HG02973 (cell line): ENCODE measurements at regions not wholly inside any gene's neighbourhood (a gene's known extent, or its start where the extent isn't known, plus 50 kb on each side); places are given as distances from the start of the nearest gene placed in this dataset.
"Not testable (repeated sequence)": the region's sequence is repeated elsewhere in the genome, so short reads cannot be mapped to it uniquely, and the experiment has no call there.

Experiments used
- ATAC-seq: cut with Tn5 transposase; IDR thresholded peaks from one replicate; pipeline ENCODE4 v1.9.1; 2021; ENCODE audit warnings: moderate library complexity; ENCODE audit not compliant: unreplicated experiment

DNA sequence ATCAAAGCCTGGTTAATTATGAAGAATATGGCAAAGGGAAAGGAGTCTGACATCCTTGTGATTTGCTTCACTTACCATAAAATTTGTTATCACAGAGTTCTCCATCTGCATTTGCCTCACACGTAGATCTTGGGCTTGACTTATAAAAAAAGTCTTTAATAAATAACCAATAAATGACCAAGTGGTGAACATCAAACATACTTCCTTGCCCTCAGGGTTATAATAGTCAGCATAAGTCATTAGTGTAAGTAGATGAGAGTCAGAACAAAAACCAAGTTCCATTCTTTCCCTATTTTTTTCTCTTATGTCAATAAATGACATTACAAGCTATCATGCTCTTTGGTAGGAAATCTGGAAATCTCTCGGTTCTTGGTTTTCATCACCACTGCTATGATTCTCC lies 635.4 kb upstream of the ATXN7L3B start:
- ATAC-seq, result no peak

DNA sequence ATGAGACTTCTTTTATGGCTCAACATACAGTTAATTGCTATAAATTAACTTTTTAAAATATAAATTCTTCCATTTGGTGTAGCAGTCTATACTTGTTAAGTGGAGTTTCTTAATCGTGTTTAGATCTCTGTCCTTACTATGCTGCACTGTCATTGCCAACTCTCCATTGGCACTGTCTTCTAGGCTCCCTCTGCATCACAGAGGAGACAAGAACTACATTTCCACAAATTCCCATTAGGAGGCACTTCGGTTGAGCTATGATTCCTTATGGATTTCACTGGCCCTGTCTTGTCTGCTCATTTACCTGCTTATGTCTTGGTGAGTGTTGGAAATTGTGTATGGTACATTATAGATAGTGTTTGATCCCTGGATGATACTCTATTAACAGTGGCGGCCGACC lies 630.9 kb upstream of the ATXN7L3B start:
- ATAC-seq, result no peak

DNA sequence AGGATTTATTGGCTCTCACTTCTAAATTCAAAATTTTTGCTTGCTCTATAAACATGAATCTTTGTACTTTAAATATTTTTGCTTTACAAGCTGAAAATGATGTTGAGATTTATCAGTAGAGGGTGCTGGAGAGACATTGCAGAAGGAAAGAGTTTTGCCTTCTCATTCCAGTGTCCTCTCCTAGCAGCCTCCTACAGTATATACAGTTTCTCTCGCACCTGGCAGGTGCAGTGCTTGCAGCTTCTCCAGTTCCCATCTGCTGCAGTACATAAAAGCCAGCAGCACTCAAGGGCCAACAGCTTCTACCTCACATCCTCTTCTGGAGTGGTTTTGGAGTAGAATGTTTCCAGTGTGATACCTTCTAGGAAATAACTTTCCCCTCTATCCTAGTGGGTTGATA lies 601.8 kb upstream of the ATXN7L3B start:
- ATAC-seq, result no peak

DNA sequence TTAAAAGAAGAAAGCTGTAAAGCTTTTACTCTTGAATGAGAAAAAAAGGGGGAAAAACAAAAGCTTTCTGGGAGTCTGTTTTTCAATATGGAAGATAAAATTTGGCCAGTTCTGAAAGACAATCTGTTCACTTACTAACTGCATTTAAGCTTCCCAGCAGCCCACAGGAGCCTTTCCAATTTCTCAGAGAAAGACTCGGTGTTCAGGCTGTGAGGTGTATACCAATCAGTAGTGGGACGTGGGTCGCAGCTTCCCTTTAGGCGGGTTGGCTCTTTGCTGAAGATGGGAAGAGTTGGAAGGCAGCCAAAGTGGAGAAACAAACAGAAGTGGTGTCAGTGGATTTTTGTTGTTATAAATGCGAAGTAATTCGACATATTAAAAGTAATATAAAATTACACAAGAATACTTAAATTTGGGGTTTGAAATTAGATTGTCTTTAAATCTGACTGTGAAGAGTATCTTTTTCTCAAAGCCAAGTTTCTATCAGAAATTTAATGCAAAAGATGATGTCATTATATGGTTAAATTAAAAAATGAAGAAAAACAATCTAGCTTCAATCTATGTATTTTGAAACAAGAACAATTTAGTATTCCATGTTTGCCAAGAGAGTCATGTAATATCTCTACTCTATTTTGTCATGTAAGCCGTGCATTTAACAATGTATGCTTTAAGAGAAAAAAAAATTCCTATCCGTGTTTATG lies 590.2 kb upstream of the ATXN7L3B start:
- no peak for ATAC-seq

DNA sequence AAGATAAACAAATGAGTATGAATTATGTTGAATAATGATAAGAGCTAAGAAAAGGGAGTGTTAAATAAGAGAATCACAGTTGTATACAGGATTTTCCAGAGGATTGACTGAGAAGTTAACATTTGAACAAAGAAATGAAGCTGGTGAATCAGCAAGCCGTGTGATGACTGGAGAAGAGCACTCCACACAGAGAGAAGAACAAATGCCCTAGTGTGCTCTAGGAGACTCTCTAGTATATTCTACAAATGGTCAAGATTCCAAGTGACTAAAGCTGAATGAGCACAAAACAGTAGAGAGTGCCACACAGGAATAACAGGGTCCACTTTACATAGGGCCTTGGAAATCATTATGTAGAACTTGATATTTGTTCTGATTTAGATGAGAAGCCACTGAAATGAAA lies 587.1 kb upstream of the ATXN7L3B start:
- no peak for ATAC-seq

DNA sequence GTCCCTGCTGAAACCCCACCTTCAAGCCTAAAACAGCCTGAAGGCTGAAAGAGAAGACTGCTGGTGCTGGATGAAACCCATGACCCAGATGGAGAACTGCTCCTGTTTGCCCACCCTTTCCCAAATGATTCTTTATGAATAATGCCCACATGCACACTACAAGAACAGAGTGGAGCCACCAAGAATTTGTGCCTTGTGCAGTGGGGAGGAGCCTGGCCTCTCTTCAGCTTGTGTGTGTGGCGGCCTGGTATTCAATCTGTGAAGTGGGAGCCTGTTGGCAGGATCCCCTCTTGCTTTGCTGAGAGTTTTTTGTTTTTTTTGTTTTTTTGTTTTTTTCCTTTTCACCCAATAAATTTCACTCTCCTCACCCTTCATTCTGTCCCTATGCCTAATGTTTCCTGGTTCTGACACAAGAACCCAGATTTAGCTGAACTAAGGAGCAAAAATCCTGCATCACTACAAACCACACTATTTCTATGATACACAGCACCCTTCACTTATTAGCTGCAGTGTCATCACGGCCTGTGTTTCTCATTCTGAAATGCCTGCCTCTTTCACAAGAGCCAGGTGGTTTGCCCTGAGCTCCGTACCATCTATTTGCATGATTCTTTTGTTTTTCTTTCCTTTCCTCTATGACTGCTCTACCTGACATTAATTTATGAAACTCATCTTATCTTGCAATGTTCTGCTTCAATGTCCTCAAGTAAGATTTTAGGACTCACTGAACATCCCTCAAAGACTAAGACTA lies 585.5 kb upstream of the ATXN7L3B start:
- no peak for ATAC-seq

DNA sequence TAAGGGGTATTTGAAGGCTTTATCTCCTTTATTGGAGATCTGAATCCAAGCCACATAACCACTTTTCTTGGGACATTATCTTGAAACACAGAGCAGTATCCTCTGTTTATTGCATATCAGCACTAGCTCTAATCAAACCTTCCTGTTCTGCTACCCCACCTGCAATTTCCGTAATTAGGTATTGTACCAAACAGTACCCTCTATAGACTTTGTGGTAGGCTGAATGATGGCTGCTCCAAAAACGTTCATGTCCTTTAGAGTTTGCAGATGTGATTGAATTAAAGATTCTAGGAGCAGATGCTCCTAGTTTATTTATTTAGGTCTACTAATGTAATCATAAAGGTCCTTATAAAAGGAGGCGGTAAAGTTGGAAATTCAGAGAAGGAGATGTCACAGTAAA lies 573.0 kb upstream of the ATXN7L3B start:
- no peak for ATAC-seq

DNA sequence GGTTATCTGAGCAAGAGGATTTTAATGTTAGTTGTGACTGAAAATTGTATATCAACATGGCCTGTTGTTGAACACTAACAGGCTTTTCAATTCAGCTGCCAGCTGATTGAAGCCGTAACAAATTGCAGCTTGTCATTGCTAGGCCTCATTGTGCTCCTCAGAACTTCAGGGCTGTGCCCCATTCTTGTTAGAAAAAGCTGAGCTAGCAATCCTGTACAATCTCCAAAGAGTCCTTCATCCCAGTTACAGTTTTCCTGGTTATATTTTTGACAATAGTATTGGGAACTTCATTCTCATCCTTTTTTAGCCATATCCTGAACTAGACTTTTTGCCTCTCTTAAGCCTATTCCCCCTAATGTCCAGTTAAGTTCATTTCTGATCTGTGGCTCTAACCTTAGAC lies 564.1 kb upstream of the ATXN7L3B start:
- ATAC-seq, result no peak

DNA sequence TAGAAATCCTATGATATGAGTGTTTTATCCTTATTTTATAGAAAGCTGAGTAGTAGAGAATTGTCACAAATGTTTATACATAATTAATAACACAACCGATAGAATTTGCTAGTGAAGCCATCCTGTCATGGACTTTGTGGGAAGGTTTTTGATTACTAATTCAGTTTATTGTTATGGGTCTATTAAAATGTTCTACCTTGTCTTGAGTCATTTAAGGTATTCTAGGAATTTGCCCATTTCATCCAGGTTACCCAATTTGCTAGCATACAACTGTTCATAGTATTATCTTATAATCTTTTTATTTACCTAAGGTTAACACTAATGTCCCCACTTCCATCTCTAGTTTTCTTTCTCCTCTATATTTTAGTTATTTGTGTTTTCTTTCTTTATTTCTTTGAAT lies 553.1 kb upstream of the ATXN7L3B start:
- no peak for ATAC-seq

DNA sequence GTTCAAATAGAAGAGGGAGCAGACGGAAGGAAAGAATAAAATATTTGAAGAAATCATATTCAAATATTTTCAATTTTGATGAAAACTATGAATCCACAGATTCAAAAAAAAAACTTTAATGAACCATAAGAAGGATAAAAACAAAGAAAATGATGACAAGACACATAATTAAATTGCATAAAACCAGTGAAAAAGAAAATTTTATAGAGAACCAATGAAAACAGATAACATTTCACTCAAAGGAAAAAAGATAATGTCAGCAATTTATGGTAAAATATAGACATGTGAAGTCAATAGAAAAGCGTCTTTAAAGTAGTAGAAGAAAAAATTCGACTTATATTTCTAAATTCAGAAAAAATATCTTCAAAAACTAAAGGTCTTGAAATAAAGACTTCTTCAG lies 546.5 kb upstream of the ATXN7L3B start:
- no peak for ATAC-seq

DNA sequence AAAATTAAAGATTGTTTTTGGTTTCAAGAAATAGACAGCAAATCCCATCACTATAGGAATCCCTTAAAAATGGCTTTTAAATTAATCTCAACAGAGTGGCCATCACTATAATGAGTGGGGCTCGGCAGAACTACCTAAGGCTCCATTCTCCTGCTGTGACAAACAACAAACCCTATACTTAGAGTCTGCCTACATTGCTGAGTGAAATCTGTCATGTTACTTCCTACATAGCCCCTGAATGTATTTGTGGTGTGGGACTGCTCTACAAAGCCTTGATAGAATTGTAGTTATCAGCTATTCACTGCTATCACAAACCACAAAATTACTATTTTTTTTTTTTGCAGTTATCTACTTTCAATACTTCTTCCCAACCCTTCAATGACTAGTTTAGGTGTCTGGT lies 538.7 kb upstream of the ATXN7L3B start:
- ATAC-seq, result no peak

DNA sequence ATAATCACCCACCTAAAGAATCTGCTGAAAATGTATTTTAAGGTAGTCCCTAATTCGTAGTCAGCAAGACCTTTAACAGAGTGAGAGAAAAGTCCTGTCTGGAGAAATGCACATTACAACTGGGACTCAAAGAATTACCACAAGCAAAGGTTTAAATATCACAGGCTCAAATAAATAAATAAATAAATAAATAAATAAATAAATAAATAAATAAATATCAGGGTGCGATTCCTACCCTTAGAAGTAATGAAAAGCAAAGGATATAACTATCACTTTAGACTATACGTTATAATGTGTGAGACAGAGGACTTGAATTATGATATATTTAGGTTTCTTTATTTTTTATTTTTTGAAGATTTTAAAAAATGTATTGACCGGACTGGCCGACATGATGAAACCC lies 522.5 kb upstream of the ATXN7L3B start:
- ATAC-seq, result no peak

DNA sequence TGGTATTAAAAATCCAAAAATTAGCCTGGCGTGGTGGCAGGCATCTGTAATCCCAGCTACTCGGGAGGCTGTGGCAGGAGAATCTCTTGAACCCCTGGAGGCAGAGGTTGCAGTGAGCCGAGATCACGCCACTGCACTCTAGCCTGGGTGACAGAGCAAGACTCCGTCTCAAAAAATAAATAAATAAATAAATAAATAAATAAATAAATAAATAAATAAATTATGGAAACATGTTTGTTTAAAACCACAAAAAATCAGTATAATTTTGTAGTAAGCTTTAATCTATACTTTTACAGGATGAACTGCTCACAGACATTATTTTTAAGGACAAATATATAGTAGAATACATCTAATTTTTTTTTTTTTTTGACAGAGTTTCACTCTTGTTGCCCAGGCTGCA lies 521.3 kb upstream of the ATXN7L3B start:
- not testable (repeated sequence) for ATAC-seq

DNA sequence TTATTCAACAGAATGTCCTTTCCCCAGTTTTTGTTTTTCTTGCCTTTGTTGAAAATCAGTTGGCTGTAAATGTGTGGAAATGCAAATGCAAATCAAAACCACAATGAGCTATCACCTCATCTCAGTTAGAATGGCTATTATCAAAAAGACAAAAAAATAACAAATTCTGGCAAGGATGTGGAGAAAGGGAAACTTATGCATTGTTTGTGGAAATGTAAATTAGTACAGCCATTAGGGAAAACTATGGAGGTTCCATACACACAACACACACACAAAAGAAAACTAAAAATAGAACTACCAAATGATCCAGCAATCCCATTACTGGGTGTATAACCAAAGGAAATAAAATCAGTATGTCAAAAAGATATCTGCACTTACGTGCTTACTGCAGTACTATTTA lies 518.8 kb upstream of the ATXN7L3B start:
- no peak for ATAC-seq

DNA sequence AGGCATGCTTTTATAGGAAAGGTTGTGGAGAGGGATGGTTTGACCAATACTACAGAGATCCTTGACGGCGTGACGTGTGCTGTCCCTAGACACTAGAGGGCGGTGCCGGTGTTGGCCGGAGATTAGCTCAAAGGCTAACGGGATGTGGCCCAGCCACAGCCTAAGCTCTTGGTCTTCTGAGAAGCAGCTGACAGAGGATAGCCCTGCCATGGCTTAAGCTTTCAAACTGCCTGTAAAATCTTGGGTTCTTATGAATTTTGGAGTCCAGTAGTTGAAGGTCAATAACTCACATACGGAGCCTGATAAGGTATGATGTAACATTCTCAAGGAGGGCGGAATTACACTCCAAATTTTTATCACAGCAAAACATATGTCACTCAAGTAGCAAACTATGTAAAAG lies 515.7 kb upstream of the ATXN7L3B start:
- peak; percentile 98 for ATAC-seq

DNA sequence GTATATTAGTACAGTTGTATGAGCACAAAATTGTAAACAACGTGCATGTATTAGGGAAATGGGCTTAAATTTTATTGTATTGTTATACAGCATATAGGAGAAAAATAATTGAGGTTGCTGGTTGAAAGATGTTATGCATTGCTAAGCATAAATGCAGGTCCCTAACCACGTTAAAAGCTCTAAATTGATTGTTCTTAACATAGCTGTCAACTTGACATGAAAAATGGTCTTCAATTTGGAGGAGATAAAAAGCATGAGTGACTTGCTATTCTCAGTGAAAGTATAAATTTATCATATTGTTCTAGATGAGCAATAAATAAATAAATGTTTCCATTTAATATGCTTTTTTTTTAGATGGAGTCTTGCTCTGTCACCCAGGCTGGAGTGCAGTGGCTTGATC lies 506.6 kb upstream of the ATXN7L3B start:
- ATAC-seq, result no peak

DNA sequence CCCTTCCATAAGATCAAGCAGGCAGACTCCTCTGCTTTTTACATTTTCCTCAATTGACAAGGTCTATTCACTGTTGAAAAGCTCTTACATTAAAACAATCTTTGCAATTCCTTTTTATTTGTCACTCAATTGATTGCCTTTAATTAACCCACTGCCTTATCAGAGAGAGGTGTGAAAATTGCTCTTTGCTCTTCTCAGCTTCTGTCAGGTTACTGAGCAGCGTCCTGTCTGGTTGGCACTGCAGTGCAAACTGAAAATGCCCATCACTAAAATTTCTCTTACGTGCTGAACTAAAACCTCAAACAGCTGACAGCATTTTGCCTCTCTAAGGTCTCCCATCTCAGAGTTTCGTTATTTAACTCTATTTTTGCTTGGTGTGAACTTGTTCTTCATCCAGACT lies 504.1 kb upstream of the ATXN7L3B start:
- ATAC-seq, result no peak

DNA sequence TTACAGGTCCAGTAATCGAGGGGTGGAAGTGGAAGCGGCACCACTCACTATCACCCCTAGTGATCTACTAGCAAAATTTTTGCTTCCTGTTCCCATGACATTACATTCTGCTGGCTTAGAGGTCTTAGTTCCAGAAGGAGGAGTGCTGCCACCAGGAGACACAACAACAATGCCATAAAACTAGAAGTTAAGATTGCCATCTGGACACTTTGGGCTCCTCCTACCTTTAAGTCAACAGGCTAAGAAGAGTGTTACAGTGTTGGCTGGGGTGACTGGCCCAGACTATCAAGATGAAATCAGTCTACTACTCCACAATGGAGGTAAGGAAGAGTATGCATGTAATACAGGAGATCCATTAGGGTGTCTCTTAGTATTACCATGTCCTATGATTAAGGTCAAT lies 498.5 kb upstream of the ATXN7L3B start:
- ATAC-seq, result not testable (repeated sequence)

DNA sequence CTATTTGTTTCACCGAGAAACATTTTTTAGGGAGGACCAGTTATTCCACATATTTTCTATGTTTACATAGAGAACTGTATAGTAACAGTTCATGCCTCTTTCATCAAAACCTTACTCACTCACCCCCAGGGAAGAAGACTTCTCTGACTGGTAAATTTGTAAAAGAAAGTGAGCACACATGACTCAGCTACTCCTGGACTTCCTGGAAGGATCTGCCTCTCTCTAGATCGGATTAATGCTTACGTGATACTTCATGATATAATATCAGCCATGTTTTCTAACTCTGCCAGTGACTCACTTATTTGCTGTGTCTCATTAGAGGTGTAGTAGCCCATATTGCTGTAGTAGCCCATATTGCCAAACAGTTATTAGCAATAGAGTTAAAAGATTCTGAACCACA lies 494.3 kb upstream of the ATXN7L3B start:
- ATAC-seq, result no peak

DNA sequence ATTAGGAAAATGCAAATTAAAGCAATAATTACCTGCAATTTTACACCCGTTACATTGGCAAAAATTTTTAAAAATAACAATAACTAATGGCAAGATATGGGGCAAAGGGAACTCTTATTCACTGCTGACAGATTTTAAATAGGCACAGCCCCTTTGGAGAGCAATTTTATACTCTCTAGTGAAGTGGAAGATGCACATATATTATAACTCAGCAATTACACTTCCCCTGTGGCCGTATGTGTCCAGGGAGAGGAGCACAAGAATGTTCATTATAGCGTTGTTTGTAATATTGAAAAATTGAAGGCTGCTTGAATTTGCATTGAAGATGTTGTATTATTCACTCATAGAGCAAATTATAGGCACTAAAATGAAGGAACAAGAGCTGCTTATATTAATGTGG lies 488.3 kb upstream of the ATXN7L3B start:
- ATAC-seq, result no peak

DNA sequence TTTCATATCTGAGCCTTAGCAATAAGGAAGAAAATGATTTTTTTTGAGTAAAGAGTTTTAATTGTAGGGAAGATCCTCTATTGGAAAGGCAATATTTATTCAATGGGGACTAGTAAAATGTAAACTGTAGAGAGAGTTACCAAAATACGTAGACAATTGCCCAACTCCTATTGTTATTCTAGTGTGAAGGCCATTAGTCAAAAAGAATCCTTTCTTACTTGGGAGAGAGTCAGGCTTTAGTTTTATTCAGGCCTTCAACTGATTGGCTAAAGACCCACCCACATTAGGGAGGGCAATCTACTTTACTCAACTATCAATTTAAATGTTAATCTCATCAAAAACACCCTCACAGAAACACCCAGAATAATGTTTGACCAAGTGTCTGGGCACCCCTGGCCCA lies 485.8 kb upstream of the ATXN7L3B start:
- no peak for ATAC-seq

DNA sequence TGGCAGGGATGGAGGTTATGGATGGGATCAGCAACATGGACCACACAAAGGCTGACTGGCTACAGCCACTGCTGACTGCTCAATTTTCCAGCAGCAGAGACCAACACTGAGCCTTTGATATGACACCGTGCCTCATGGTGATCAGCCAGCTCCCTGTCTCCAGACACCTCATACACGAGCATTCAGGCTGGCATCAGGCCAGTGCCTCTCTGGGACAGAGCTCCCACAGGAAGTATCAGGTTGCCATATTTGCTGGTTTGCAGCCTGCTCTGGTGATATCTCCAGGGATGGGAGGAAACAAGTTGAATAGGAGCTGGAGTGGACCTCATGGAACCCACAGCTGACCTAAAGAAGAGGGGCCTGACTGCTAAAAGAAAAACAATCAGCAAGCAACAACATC lies 471.2 kb upstream of the ATXN7L3B start:
- ATAC-seq, result no peak

DNA sequence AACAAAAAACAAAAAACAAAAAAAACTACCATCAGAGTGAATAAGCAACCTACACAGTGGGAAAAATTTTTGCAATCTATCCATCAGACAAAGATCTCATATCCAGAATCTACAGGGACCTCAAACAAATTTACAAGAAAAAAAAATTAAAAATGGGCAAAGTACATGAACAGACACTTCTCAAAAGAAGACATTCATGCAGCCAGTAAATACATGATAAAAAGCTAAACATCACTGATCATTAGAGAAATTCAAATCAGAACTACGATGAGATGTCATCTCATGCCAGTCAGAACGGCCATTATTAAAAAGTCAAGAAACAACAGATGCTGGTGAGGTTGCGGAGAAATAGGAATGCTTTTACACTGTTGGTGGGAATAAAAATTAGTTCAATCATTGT lies 466.5 kb upstream of the ATXN7L3B start:
- ATAC-seq, result no peak
